Activated CD8-positive, alpha-beta T cell treated with anti-CD3 and anti-CD28 coated beads, Interleukin-2, amount 10 ng/mL, durations not matched to agents 7 days and 5 days (primary cell): ENCODE measurements at regions not wholly inside any gene's neighbourhood (a gene's known extent, or its start where the extent isn't known, plus 50 kb on each side); places are given as distances from the start of the nearest gene placed in this dataset.
"Not testable (repeated sequence)": the region's sequence is repeated elsewhere in the genome, so short reads cannot be mapped to it uniquely, and the experiment has no call there.

ENCODE experiments used
- ATAC-seq: fragments of 150-1000 bp; cut with Tn5 transposase; one replicate; pipeline ENCODE4 v1.10.0; 2021; ENCODE audit warnings: moderate library complexity
- CTCF ChIA-PET: fragments of 350-600 bp; sonication (Branson Sonifier 250); formaldehyde crosslinking; loops from one replicate; lab custom pipeline; 2021; ENCODE audit warnings: antibody characterized with exemption; lab: Charles Lee
- POLR2A ChIA-PET: fragments of 350-600 bp; sonication (Branson Sonifier 250); formaldehyde crosslinking; loops from one replicate; lab custom pipeline; 2021; ENCODE audit warnings: antibody characterized with exemption; lab: Charles Lee
- DNase-seq: peaks from one replicate; pipeline ENCODE4 v3.0.0-alpha.2; 2020
- H3K27ac Mint-ChIP-seq: one replicate; pipeline ENCODE4 v1.8.0; 2021; ENCODE audit warnings: mild to moderate bottlenecking, mixed read lengths
- H3K27me3 Mint-ChIP-seq: one replicate; pipeline ENCODE4 v1.8.0; 2021; ENCODE audit warnings: low read depth, mixed read lengths
- H3K36me3 Mint-ChIP-seq: one replicate; pipeline ENCODE4 v1.8.0; 2021; ENCODE audit warnings: low read depth, mixed read lengths
- H3K4me1 Mint-ChIP-seq: one replicate; pipeline ENCODE4 v1.8.0; 2021; ENCODE audit warnings: low read depth, mixed read lengths
- H3K4me3 Mint-ChIP-seq: one replicate; pipeline ENCODE4 v1.8.0; 2021; ENCODE audit warnings: mild to moderate bottlenecking, mixed read lengths
- H3K9me3 Mint-ChIP-seq: one replicate; pipeline ENCODE4 v1.8.0; 2022; ENCODE audit warnings: mixed read lengths; ENCODE audit not compliant: insufficient read depth

GRCh38 chr10:78345515-78345914, 311.9 kb downstream of the RPS24 start:
- H3K27ac Mint-ChIP-seq, H3K4me1 Mint-ChIP-seq, CTCF ChIA-PET, H3K36me3 Mint-ChIP-seq, ATAC-seq, DNase-seq, H3K9me3 Mint-ChIP-seq, H3K4me3 Mint-ChIP-seq, POLR2A ChIA-PET: not testable (repeated sequence)
- peaks cover 15% of the 10 kb centered on the region for H3K27me3 Mint-ChIP-seq

- ChIA-PET CTCF (no interaction called here), POLR2A (no interaction called here)
- Mint-ChIP-seq H3K9me3 (no peaks in the 10 kb centered on the region), H3K4me3 (no peak overlapping the region), H3K27me3 (peaks cover 13% of the 10 kb centered on the region), H3K4me1 (no peaks in the 10 kb centered on the region), H3K27ac (no peak overlapping the region), H3K36me3 (no peaks in the 10 kb centered on the region)
- ATAC-seq, result no peak
- DNase-seq, result no peak
These were observed 313.1 kb downstream of the RPS24 start for GRCh38 chr10:78346721-78347120.

- H3K27ac Mint-ChIP-seq, result no peak overlapping the region
- no peaks in the 10 kb centered on the region for H3K4me1 Mint-ChIP-seq
- ATAC-seq (no peak), DNase-seq (no peak)
- H3K4me3 Mint-ChIP-seq, result no peak overlapping the region
- no peaks in the 10 kb centered on the region for H3K36me3 Mint-ChIP-seq
- H3K9me3 Mint-ChIP-seq, result no peaks in the 10 kb centered on the region
- CTCF ChIA-PET, result no interaction called here
- H3K27me3 Mint-ChIP-seq, result peaks cover 17% of the 10 kb centered on the region
- POLR2A ChIA-PET, result no interaction called here
These were observed 314.9 kb downstream of the RPS24 start for GRCh38 chr10:78348411-78349164.

- ATAC-seq (no peak), DNase-seq (no peak)
- POLR2A ChIA-PET, result no interaction called here
- Mint-ChIP-seq H3K4me1 (no peaks in the 10 kb centered on the region), H3K9me3 (no peaks in the 10 kb centered on the region), H3K36me3 (no peaks in the 10 kb centered on the region), H3K4me3 (no peak overlapping the region), H3K27ac (no peak overlapping the region), H3K27me3 (peaks cover 14% of the 10 kb centered on the region)
- CTCF ChIA-PET, result no interaction called here
These were observed 315.5 kb downstream of the RPS24 start for GRCh38 chr10:78349165-78349516.

- H3K27ac Mint-ChIP-seq, result no peak overlapping the region
- H3K27me3 Mint-ChIP-seq, result peaks cover 13% of the 10 kb centered on the region
These were observed 316.4 kb downstream of the RPS24 start for GRCh38 chr10:78349911-78350663.

GRCh38 chr10:78351283-78351682, 317.6 kb downstream of the RPS24 start:
- DNase-seq (no peak), ATAC-seq (no peak)
- CTCF ChIA-PET, result no interaction called here
- Mint-ChIP-seq H3K36me3 (no peaks in the 10 kb centered on the region), H3K27me3 (peaks cover 9% of the 10 kb centered on the region), H3K27ac (no peak overlapping the region), H3K4me3 (no peak overlapping the region), H3K9me3 (no peaks in the 10 kb centered on the region), H3K4me1 (no peaks in the 10 kb centered on the region)
- POLR2A ChIA-PET, result interaction anchor here (0.5 kb wide), 1 partner anchor 11 kb away, joined by 3 read pairs; no protein-coding TSS in a partner anchor

More at GRCh38 chr10:78349911-78350663, 316.4 kb downstream of the RPS24 start:
- no peaks in the 10 kb centered on the region for H3K4me1 Mint-ChIP-seq
- H3K4me3 Mint-ChIP-seq, result no peak overlapping the region
- CTCF ChIA-PET, result no interaction called here
- no peaks in the 10 kb centered on the region for H3K9me3 Mint-ChIP-seq
- DNase-seq (no peak), ATAC-seq (no peak)
- POLR2A ChIA-PET, result no interaction called here
- no peaks in the 10 kb centered on the region for H3K36me3 Mint-ChIP-seq

- peaks cover 6% of the 10 kb centered on the region for H3K27me3 Mint-ChIP-seq
- CTCF ChIA-PET, result no interaction called here
- no peak for DNase-seq
- no peaks in the 10 kb centered on the region for H3K36me3 Mint-ChIP-seq
- no peak overlapping the region for H3K4me3 Mint-ChIP-seq
- H3K27ac Mint-ChIP-seq, result no peak overlapping the region
- POLR2A ChIA-PET, result no interaction called here
- no peaks in the 10 kb centered on the region for H3K4me1 Mint-ChIP-seq
- ATAC-seq, result no peak
- no peaks in the 10 kb centered on the region for H3K9me3 Mint-ChIP-seq
These were observed 318.1 kb downstream of the RPS24 start for GRCh38 chr10:78351809-78352208.

- no peak for DNase-seq
- Mint-ChIP-seq H3K9me3 (no peaks in the 10 kb centered on the region), H3K36me3 (no peaks in the 10 kb centered on the region), H3K4me1 (no peaks in the 10 kb centered on the region), H3K27ac (no peak overlapping the region), H3K27me3 (peaks cover 6% of the 10 kb centered on the region), H3K4me3 (no peak overlapping the region)
- ChIA-PET POLR2A (interaction anchor here (0.6 kb wide), 1 partner anchor 39 kb away, joined by 3 read pairs; no protein-coding TSS in a partner anchor), CTCF (interaction anchor here (0.8 kb wide), 1 partner anchor 14 kb away, joined by 3 read pairs; no protein-coding TSS in a partner anchor)
- no peak for ATAC-seq
These were observed 320.0 kb downstream of the RPS24 start for GRCh38 chr10:78353636-78354035.

GRCh38 chr10:78354101-78354500, 320.4 kb downstream of the RPS24 start:
- Mint-ChIP-seq H3K4me3 (no peak overlapping the region), H3K9me3 (no peaks in the 10 kb centered on the region), H3K36me3 (no peaks in the 10 kb centered on the region), H3K27ac (no peak overlapping the region), H3K27me3 (peaks cover 6% of the 10 kb centered on the region), H3K4me1 (no peaks in the 10 kb centered on the region)
- CTCF ChIA-PET, result no interaction called here
- DNase-seq (no peak), ATAC-seq (no peak)
- POLR2A ChIA-PET, result no interaction called here

- H3K4me3 Mint-ChIP-seq, result no peak overlapping the region
- H3K9me3 Mint-ChIP-seq, result no peaks in the 10 kb centered on the region
- H3K27me3 Mint-ChIP-seq, result peaks cover 4% of the 10 kb centered on the region
- no peak overlapping the region for H3K27ac Mint-ChIP-seq
- ATAC-seq (no peak), DNase-seq (no peak)
- peaks cover 10% of the 10 kb centered on the region for H3K4me1 Mint-ChIP-seq
- CTCF ChIA-PET, result no interaction called here
- H3K36me3 Mint-ChIP-seq, result no peaks in the 10 kb centered on the region
- POLR2A ChIA-PET, result no interaction called here
These were observed 322.7 kb downstream of the RPS24 start for GRCh38 chr10:78356291-78356900.

GRCh38 chr10:78357141-78358063, 323.7 kb downstream of the RPS24 start:
- no peaks in the 10 kb centered on the region for H3K27me3 Mint-ChIP-seq
- H3K9me3 Mint-ChIP-seq, result no peaks in the 10 kb centered on the region
- H3K27ac Mint-ChIP-seq, result no peak overlapping the region
- H3K4me1 Mint-ChIP-seq, result peaks cover 20% of the 10 kb centered on the region
- H3K4me3 Mint-ChIP-seq, result no peak overlapping the region
- DNase-seq (no peak), ATAC-seq (no peak)
- POLR2A ChIA-PET, result no interaction called here
- peaks cover 3% of the 10 kb centered on the region for H3K36me3 Mint-ChIP-seq
- CTCF ChIA-PET, result no interaction called here
